ENCODE measurements at regions not wholly inside any gene's neighbourhood (a gene's known extent, or its start where the extent isn't known, plus 50 kb on each side); places are given as distances from the start of the nearest gene placed in this dataset.

DNA sequence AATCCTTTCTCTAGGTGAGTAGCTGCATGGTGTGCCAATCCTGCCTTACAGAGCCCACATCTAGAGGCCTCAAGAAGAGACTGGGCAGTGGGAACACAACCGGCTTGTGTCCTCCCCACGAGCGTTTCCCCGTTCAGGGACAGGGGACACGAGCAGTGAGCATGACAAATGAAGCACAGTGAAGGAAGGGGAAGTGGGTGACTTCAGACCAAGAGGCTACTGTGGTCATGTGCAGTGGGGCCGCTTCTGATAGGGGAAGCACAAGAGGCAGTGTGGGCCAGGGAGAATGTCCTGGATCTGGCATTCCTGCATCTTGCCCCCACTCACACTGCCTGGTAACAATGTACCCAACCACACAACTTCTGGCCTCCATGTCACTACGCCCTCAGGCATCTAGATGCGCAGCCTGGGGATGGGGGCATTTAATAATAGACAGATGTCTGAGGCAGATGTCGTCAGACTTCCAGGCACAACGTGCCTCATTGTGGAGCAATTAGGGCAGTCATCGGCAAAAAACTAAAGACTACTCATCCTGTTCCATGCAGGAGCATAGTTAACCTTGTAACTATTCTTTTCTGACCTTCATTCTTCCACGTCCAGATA lies 155.6 kb upstream of the NBPF11 start:
- TF ChIP-seq POLR2AphosphoS5 (IDR thresholded peaks at IDR 0.05), result no peak
- TF ChIP-seq, protein P1, sequence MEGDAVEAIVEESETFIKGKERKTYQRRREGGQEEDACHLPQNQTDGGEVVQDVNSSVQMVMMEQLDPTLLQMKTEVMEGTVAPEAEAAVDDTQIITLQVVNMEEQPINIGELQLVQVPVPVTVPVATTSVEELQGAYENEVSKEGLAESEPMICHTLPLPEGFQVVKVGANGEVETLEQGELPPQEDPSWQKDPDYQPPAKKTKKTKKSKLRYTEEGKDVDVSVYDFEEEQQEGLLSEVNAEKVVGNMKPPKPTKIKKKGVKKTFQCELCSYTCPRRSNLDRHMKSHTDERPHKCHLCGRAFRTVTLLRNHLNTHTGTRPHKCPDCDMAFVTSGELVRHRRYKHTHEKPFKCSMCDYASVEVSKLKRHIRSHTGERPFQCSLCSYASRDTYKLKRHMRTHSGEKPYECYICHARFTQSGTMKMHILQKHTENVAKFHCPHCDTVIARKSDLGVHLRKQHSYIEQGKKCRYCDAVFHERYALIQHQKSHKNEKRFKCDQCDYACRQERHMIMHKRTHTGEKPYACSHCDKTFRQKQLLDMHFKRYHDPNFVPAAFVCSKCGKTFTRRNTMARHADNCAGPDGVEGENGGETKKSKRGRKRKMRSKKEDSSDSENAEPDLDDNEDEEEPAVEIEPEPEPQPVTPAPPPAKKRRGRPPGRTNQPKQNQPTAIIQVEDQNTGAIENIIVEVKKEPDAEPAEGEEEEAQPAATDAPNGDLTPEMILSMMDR (IDR thresholded peaks at IDR 0.05), result no peak

Data from esophagus muscularis mucosa (tissue), 3 donors.